ENCODE measurements at regions not wholly inside any gene's neighbourhood (a gene's known extent, or its start where the extent isn't known, plus 50 kb on each side); places are given as distances from the start of the nearest gene placed in this dataset.

GRCh38 chr1:221187174-221187573 is 307.9 kb downstream of the HLX start:
- ATAC-seq, result no peak
- TF ChIP-seq ZFP3 (CRISPR knock-in tag; IDR thresholded peaks at IDR 0.05), result no peak
- TF ChIP-seq POU6F1 (CRISPR knock-in tag; IDR thresholded peaks at IDR 0.05; ENCODE audit: borderline replicate concordance, low read depth), result no peak
- no peak for TF ChIP-seq ZNF8 (CRISPR knock-in tag; IDR thresholded peaks at IDR 0.05)
- no peak for TF ChIP-seq SNAI2 (CRISPR knock-in tag; IDR thresholded peaks at IDR 0.05)
- no peak for TF ChIP-seq ESRRG (CRISPR knock-in tag; IDR thresholded peaks at IDR 0.05)
- no peak for TF ChIP-seq CSRNP3 (CRISPR knock-in tag; IDR thresholded peaks at IDR 0.05)
- TF ChIP-seq PATZ1 (CRISPR knock-in tag; IDR thresholded peaks at IDR 0.05; ENCODE audit: borderline replicate concordance), result no peak
- no peak for TF ChIP-seq ZC3H10 (CRISPR knock-in tag; IDR thresholded peaks at IDR 0.05)
- no peak for TF ChIP-seq ZNF565 (CRISPR knock-in tag; conservative IDR thresholded peaks at IDR 0.05; ENCODE audit: low read depth)
- TF ChIP-seq CSDC2 (CRISPR knock-in tag; IDR thresholded peaks at IDR 0.05), result no peak
- TF ChIP-seq ZNF70 (CRISPR knock-in tag; IDR thresholded peaks at IDR 0.05), result no peak
- TF ChIP-seq OSR1 (CRISPR knock-in tag; IDR thresholded peaks at IDR 0.05), result no peak
- no peak for TF ChIP-seq BACH2 (CRISPR knock-in tag; IDR thresholded peaks at IDR 0.05; ENCODE audit: borderline replicate concordance)
- TF ChIP-seq TCF4 (CRISPR knock-in tag; IDR thresholded peaks at IDR 0.05; ENCODE audit: borderline replicate concordance), result no peak
- TF ChIP-seq TSHZ2 (CRISPR knock-in tag; IDR thresholded peaks at IDR 0.05), result no peak
- TF ChIP-seq PPARA (CRISPR knock-in tag; IDR thresholded peaks at IDR 0.05; ENCODE audit: borderline replicate concordance), result no peak
- no peak for TF ChIP-seq GLIS3 (CRISPR knock-in tag; IDR thresholded peaks at IDR 0.05)

- TF ChIP-seq OSR1 (CRISPR knock-in tag; IDR thresholded peaks at IDR 0.05) (no peak), ZFP30 (CRISPR knock-in tag; IDR thresholded peaks at IDR 0.05) (no peak), ZNF70 (CRISPR knock-in tag; IDR thresholded peaks at IDR 0.05) (no peak), RARB (CRISPR knock-in tag; IDR thresholded peaks at IDR 0.05) (no peak), CSDC2 (CRISPR knock-in tag; IDR thresholded peaks at IDR 0.05) (no peak), TSHZ2 (CRISPR knock-in tag; IDR thresholded peaks at IDR 0.05) (no peak), ARNTL (CRISPR knock-in tag; IDR thresholded peaks at IDR 0.05; ENCODE audit: borderline replicate concordance, low read depth) (no peak), ISL1 (CRISPR knock-in tag; IDR thresholded peaks at IDR 0.05) (no peak), SNAI2 (CRISPR knock-in tag; IDR thresholded peaks at IDR 0.05) (no peak), TOX (CRISPR knock-in tag; IDR thresholded peaks at IDR 0.05; ENCODE audit: borderline replicate concordance) (no peak), GLIS3 (CRISPR knock-in tag; IDR thresholded peaks at IDR 0.05) (no peak), BACH2 (CRISPR knock-in tag; IDR thresholded peaks at IDR 0.05; ENCODE audit: borderline replicate concordance) (no peak), CREB5 (CRISPR knock-in tag; IDR thresholded peaks at IDR 0.05; ENCODE audit: low read depth) (no peak), ZFP3 (CRISPR knock-in tag; IDR thresholded peaks at IDR 0.05) (no peak), ZNF565 (CRISPR knock-in tag; conservative IDR thresholded peaks at IDR 0.05; ENCODE audit: low read depth) (no peak), POU6F1 (CRISPR knock-in tag; IDR thresholded peaks at IDR 0.05; ENCODE audit: borderline replicate concordance, low read depth) (no peak), PATZ1 (CRISPR knock-in tag; IDR thresholded peaks at IDR 0.05; ENCODE audit: borderline replicate concordance) (no peak), ESRRG (CRISPR knock-in tag; IDR thresholded peaks at IDR 0.05) (no peak), ZC3H10 (CRISPR knock-in tag; IDR thresholded peaks at IDR 0.05) (no peak), PPARA (CRISPR knock-in tag; IDR thresholded peaks at IDR 0.05; ENCODE audit: borderline replicate concordance) (no peak)
Observed at GRCh38 chr1:221188458-221188857, 309.2 kb downstream of the HLX start.

More at GRCh38 chr1:221188458-221188857, 309.2 kb downstream of the HLX start:
- ATAC-seq, result no peak
